HG03025 (cell line): ENCODE measurements at regions not wholly inside any gene's neighbourhood (a gene's known extent, or its start where the extent isn't known, plus 50 kb on each side); places are given as distances from the start of the nearest gene placed in this dataset.
"Not testable (repeated sequence)": the region's sequence is repeated elsewhere in the genome, so short reads cannot be mapped to it uniquely, and the experiment has no call there.

Experiments
- ATAC-seq: cut with Tn5 transposase; IDR thresholded peaks from one replicate; pipeline ENCODE4 v1.9.1; 2021; ENCODE audit warnings: mild to moderate bottlenecking, moderate library complexity; ENCODE audit not compliant: unreplicated experiment, low FRiP score

DNA sequence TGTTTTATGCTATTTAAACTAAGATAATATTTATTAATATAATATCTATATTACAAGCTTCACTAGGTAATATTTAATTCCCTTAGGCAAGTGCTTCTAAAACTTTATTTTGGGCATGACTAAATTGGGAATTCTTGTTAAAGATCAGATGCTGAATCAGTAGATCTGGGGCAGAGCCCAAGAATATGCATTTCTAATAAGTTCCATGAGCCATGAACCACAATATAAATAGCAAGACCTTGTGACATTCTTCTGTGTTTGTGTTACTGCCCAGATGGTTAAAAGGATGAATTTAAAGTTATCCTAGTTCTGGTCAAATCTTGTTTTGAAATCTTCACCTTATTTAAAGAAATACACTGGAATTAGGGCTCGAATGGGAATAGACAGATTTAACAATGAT lies 258.4 kb upstream of the CACNA2D1 start:
- ATAC-seq: no peak

DNA sequence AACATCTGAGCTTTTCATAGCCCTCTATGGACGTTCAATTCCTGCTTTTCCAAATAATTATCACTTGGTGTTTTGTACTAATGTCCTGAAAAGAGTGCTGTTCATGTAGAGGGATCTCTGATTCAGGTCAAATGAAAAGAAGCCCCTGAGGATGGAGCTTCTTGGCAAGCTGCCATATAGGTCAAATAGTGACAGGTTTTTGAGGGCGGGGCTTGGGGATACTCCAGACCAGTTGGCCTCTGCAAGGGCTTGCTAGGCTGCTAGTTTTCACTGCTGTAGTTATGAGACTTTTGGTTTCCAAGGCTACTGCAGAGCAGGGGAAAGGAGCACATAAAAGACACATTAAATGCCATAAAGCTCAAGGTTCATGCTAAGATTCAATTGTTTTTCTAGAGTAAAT lies 257.2 kb upstream of the CACNA2D1 start:
- no peak for ATAC-seq

DNA sequence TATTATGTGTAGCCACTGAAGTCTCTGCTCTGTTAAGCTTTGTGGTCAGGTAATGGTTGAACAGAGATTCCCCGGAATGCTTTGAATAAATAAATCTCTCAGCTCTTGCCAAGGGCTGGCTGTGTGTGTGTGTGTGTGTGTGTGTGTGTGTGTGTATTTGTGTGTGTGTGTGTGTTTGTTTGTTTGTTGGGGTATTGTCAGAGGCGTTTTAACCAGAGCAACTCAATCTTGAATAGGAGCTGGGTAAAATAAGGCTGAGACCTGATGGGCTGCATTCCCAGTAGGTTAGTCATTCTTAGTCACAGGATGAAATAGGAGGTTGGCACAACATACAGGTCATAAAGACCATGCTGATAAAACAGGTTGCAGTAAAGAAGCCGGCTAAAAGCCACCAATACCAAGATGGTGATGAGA lies 256.2 kb upstream of the CACNA2D1 start:
- ATAC-seq: no peak

DNA sequence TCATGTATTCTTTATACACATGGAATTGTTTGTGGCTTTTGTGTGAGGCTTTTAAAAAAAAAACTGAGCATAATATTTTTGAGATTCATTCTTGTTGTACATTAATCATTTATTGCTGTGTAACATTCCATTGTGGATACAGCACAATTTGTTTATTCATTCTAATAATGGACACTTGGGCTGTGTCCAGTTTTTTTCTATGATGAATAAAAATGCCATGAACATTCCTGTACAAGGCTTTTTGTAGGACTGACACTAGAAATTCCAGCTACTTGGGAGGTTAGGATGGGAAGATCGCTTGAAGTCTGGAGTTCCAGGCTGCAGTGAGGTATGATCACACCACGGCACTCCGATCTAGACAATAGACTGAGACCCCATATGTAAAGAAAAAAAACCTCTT lies 254.3 kb upstream of the CACNA2D1 start:
- no peak for ATAC-seq

DNA sequence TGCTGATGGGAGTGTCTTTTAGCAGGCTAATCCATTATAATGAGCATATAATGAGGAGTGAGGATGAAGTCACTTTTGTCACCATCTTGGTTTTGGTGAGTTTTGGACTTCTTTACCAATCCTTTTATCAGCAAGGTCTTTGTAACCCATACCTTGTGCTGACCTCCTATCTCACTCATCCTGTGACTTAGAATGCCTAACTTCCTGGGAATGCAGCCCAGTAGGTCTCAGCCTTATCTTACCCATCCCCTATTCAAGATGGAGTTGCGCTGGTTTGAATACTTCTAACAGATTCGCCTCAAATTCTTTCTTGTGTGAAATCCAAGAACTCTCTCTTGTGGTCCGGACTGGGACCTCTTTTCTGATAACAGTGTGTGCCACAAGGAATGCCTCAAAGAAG lies 253.1 kb upstream of the CACNA2D1 start:
- no peak for ATAC-seq

DNA sequence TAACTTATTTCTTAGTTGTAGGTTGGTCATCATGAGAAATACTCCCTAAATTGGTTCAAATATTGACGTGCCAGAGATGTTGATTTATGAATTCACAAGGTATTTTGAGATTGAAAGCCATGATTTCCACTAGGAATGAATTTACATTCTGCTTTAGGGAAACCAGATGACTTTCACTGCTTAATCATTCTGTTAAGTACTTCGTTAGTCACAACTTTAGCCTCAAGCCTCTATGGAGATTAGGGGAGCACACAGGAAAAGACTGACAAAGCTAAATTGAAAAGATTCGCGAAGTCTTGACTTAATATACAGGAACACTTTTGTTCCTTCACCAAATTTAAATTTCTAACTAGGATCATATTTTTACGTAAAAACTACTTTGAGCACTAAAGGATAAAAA lies 250.4 kb upstream of the CACNA2D1 start:
- ATAC-seq: no peak

DNA sequence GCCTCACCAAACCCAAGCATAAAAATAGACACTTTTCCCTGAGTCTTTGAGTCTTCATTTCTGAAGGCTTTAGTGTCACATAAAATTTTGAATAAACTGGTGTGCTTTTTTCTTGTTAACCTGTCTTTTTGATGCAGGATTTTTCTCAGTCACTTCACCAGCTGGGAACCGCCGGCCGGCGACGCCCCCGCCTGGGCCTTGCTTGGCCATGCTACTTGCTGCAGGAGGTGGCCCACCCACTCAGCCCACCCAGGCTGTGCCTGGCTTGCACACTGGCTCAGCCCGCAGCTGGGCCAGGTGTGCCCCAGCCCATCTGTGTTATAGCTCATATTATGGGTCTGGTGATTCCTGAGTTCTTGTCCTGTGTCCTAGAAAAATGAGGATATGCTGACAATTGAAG lies 247.4 kb upstream of the CACNA2D1 start:
- no peak for ATAC-seq

DNA sequence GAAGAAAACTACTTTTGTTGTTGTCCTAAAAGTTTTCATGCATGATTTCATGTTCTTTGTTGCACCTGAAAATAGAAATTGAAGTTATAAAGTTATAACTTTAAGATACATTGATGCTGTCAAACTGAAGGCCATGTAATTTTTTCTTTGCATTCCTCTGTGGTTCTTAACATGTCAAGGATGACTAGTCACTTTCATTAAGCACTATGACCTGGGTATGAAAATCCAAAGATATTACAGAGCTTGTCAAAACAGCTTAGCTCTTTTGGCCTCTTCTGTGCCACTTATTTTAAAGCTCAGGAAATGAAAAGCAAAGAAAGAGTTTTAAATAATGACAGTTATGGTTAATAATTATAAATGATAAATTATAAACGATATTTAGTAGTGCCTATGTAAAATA lies 241.6 kb upstream of the CACNA2D1 start:
- ATAC-seq: no peak

DNA sequence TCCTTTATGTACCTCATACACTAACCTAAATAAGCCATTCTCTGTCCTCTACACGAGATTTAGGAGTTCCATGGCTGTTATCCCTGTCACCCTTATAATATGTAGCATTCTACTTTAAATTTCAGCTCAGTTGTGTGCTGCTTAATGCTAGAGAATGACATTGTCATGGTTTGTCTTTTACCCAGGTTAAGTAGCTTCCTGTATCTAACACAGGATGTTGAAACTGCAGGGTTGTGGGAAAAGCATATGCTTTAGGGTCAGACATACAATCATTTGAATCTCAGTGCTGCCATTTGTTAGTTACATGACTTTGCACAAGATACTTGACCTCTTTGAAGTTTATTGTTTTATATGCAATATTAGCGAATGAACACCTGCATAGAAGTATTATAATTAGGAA lies 235.1 kb upstream of the CACNA2D1 start:
- no peak for ATAC-seq

DNA sequence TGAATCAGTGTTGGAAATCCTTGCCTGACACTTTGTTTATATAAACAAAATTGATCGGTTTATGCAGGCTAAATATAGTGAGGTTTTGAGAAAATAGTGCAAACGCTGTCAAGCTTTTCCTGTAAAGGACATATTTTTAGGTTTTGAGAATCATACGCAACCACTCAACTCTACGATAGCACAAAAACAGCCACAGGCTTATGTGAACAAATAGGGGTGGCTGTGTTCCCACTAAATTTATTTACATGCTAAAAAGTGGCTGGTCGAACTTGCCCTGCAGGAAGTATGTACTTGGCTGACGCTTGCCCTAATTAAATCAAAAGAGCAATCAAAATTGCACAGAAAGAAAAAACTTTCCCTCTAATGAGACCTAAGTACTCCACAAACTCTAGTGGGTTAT lies 234.7 kb upstream of the CACNA2D1 start:
- no peak for ATAC-seq

DNA sequence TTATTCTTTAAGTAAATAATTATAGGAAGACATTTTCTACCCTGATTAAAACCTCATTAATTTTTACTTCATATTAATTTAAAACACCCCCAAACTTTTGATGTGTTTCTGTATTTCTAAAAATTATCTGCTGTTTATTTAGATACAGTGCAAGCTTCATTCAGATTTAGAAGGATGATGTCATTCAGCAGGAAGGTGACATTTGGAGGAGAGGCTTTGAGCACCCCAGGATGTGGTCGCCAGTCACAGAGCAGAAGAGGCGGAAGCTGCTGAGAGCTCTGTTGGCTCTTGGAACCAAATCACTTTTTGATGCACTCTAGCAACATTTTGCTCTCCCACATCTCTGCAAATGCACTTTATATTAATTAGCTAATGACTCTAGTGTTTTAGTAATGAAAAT lies 233.9 kb upstream of the CACNA2D1 start:
- ATAC-seq: peak; percentile 75

DNA sequence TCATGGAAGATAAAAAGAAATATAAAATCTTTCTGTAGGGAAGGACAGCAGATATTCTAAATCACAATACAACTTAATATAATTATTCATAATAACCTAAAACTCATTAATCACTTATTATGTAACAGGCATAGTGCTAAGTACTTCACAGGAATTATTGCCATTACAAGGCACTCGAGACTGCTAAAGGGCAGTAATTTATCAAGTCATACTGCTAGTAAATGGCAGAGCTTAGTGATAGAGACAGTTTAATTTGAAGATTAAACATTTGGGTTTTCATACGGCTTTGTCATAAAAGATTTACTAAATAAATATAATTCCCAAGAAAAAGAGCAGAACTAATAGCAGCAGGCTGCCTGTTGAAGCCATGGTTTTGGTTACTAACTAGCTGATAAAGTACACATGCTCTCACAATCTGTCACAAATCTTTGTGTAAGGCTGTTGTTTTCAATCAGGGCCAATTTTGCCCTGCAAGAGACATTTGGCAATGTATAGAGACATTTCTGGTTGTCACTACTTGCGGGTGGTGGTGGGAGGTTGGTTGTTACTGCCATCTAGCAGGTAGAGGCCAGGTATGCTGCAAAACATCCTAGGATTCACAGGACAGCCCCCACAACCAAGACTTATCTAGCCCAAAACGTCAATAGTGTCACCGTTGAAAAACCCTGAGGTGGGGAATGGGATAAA lies 233.3 kb upstream of the CACNA2D1 start:
- ATAC-seq: no peak

DNA sequence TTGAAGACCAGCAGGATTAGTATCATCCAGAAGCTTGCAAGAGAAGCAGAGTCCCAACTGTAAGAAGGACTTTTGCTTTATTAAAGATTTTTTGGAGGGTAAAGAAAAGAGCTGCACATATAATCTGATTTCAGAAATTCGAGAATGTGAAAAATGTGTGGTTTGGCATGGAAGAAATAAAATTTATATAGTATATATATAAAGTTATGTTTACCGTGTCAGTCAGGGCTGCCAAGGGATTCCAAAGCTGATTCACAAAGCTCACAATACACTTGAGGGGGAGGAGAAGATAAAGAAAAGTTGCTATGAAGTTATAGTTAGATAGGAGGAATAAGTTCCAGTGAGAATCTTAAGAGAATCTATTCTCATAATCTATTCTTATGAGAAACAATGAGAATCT lies 231.8 kb upstream of the CACNA2D1 start:
- ATAC-seq: no peak

DNA sequence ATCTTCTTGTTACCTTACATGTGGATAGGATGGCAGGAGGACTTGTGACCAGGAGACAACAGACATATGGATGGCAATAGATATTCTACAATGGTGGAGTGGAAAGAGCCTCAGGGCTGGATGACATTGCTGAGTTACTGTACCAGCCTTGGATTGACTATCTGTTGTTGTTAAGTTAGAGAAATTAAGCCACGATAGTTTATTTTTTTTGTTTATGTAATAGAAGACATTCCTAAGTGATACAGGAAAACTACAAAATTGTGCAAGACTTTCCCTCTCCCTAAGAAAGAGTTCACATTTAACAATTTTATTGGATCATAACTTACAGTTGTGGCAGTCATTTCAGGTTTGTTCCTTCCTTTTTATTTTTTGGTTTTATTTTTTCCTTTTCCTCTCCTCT lies 230.7 kb upstream of the CACNA2D1 start:
- ATAC-seq: no peak

DNA sequence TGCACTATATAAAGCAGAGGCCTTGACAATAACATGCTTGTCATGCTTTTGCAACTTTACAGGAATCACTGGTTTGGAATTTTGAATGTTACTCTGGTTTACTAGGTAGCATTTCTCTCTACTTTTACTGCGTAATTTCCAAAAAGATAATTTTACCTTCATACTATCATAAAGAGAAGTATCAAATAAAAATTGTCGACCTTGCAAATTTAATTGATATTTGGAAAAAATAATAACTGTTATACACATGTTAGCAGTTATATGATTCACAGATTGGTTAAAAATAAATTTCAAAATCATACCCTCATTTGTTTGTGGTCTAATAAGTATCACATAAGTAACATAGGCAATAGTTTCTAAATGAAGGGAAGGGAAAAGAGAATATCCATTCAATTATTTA lies 228.5 kb upstream of the CACNA2D1 start:
- ATAC-seq: no peak

DNA sequence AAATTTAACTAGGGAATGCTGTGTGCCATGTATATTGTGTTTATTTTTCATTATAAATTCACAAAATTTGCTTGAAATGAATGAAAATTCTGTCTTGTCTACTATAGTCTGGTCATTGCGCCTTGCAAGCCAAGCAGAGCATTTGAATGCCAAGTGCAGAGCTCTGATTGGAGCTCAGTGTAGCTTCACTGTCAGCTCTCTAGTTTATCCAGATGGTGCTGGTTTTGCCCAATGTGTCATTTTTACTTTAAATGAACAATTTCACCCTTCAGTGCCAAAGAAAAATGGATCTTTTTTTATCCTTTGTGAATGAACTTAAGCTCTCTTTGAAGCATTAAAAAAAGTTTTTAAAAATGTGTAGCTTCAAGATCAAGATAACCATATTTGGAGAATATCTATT lies 225.6 kb upstream of the CACNA2D1 start:
- ATAC-seq: no peak

DNA sequence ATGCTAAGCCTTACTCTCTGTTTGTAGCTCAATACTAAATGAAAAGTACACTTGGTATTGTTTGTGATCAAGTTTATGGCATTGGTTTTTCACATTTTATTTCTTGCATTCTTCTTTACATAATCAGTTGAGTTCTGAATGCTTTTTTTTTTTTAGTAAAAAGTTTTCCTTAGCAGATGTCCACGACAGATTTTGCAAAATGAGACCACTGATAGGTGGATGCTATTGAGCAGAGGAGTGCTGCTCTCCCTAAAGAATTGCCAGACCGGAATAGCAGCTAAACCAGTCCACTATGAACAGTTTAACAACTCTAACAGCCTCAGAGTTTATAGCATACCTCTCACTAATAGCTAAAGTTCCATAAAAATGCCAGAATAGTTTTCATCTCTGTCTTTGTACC lies 225.1 kb upstream of the CACNA2D1 start:
- ATAC-seq: no peak

DNA sequence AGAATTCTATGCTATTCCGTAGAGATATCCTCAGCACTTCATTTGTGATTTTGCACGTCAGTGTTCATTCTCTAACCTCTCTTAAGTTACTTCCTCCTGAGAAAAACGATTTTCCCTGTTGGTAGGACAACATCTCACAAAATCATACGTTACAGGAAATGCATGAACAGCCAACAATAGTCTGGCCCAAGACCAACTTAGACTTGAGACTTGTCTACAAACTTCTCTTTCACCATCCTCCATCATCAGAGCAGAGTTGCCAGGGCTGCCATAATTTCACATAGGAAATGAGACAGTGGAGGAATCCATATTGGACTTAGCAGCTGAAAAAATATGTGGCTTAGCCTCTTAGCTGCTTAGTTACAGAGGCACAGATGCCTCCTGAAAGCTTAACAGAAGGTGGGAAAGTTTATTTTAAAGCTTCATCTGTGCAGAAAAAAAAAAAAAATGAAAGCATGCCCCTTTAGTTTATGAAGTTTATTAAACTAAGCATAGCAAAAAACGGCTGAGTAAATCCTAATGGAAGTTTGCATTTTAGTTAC lies 222.5 kb upstream of the CACNA2D1 start:
- ATAC-seq: no peak

DNA sequence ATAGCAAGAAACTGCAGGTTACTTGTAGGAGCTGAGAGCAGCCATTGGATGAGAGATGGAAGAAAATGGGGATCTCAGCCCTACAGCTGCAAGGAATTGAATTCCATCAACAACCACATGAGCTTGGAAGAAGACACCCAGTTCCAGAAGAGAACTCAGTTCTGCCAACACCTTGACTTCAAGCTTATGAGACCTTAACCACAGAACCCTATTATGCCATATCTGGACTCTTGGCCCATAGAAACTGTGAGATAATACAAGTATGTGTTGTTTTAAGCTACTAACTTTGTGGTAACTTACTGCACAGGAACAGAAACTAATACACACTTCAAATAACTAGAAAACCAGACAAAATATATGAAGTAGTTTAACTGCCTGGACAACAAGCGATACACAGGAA lies 212.4 kb upstream of the CACNA2D1 start:
- ATAC-seq: no peak

DNA sequence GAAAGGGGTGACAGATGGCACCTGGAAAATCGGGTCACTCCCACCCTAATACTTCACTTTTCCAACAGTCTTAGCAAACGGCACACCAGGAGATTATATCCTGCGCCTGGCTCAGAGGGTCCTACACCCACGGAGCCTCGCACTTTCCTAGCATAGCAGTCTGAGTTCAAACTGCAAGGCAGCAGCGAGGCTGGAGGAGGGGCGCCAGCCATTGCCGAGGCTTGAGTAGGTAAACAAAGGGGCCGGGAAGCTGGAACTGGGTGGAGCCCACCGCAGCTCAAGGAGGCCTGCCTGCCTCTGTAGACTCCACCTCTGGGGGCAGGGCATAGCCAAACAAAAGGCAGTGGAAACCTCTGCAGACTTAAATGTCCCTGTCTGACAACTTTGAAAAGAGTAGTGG lies 206.5 kb upstream of the CACNA2D1 start:
- ATAC-seq: not testable (repeated sequence)

DNA sequence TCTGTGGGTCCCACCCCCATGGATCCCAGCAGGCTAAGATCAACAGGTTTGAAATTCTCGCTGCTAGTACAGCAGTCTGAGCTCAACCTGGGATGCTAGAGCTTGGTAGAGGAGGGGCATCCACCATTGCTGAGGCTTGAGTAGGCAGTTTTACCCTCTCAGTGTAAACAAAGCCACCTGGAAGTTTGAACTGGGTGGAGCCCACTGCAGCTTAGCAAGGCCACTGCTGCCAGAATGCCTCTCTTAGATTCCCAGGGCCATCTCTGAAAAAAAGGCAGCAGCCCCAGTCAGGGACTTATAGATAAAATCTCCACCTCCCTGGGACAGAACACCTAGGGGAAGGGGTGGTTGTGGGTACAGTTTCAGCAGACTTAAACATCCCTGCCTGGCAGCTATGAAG lies 190.0 kb upstream of the CACNA2D1 start:
- no peak for ATAC-seq

DNA sequence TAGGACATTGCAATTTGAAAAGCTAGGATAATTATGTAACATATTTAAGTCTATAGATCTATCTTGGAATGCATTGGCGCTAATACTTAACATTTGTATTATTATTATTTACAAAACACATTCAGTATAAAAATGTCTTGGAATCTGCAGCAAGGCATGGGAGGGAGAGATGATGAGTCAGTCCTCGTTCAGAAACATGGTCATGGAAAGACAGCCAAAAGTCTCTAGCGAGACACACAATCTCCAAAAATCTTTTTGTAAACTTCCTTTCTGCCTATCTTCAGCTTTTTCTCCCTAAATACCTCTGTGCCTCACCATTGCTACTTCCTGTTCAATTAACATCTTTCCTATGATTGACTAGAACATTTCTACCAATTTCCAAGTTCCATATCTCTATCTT lies 188.4 kb upstream of the CACNA2D1 start:
- ATAC-seq: no peak

DNA sequence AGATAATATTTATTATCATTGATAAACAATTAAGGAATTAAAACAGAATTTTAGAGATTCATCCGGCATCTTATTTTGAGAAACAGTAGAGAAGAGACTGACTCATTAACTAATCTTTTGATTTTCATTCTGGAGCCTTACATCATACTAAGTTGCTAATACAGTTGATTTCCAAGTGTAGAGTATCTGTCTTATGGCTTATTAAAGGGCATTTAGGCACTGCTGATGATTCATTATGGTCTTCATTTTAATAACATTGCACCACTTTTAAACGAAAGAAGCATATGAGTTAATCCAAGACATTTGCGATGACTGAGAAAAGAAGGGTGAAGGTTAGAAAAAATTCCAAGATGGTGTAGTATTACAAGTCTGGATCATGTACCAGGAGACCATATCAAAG lies 186.0 kb upstream of the CACNA2D1 start:
- ATAC-seq: no peak
